Mesenchymal stem cell (in vitro differentiated cells and primary cell): ENCODE measurements at regions not wholly inside any gene's neighbourhood (a gene's known extent, or its start where the extent isn't known, plus 50 kb on each side); places are given as distances from the start of the nearest gene placed in this dataset.

Source experiments
- DNase-seq: peaks from one replicate; pipeline ENCODE4 v3.0.0-alpha.2; 2013
- H2AFZ ChIP-seq: one replicate; pipeline ENCODE4 v1.6.1; 2013; ENCODE audit warnings: low read depth, mild to moderate bottlenecking, control low read depth, inconsistent platforms, low read length, moderate library complexity
- H2AK5ac ChIP-seq: 2 replicates; pipeline ENCODE4 v1.6.1; 2013; ENCODE audit warnings: low read length, moderate library complexity, mild to moderate bottlenecking, inconsistent platforms; ENCODE audit not compliant: severe bottlenecking
- H2BK120ac ChIP-seq: one replicate; pipeline ENCODE4 v1.6.1; 2013; ENCODE audit warnings: low read depth, mild to moderate bottlenecking, inconsistent platforms, low read length, moderate library complexity
- H2BK12ac ChIP-seq, 2 experiments: one replicate each; pipeline ENCODE4 v1.6.1; 2013; ENCODE audit warnings: inconsistent platforms in 2 of 2, low read length in 2 of 2, mild to moderate bottlenecking in 2 of 2, moderate library complexity in 2 of 2, control low read depth in 1 of 2
- H2BK15ac ChIP-seq: one replicate; pipeline ENCODE4 v1.6.1; 2013; ENCODE audit warnings: mild to moderate bottlenecking, low read depth, inconsistent platforms; ENCODE audit not compliant: poor library complexity, severe bottlenecking
- H2BK5ac ChIP-seq: 2 replicates; pipeline ENCODE4 v1.6.1; 2013; ENCODE audit warnings: low read depth, mild to moderate bottlenecking, low read length, control low read depth, inconsistent platforms; ENCODE audit not compliant: poor library complexity, severe bottlenecking
- H3K14ac ChIP-seq, 2 experiments: one replicate each; pipeline ENCODE4 v1.6.1; 2013; ENCODE audit warnings: inconsistent platforms in 2 of 2, low read length in 2 of 2, control low read depth in 1 of 2, mild to moderate bottlenecking in 1 of 2, moderate library complexity in 1 of 2
- H3K18ac ChIP-seq, 2 experiments: one replicate each; pipeline ENCODE4 v1.6.1; 2013; ENCODE audit warnings: inconsistent platforms in 2 of 2, low read length in 2 of 2, control low read depth in 1 of 2, low read depth in 1 of 2, mild to moderate bottlenecking in 1 of 2
- H3K23ac ChIP-seq, 2 experiments: one replicate each; pipeline ENCODE4 v1.6.1; 2013; ENCODE audit warnings: inconsistent platforms in 2 of 2, low read length in 2 of 2, mild to moderate bottlenecking in 2 of 2, moderate library complexity in 2 of 2, control low read depth in 1 of 2
- H3K27ac ChIP-seq: 2 replicates; pipeline ENCODE4 v1.5.1; 2013; ENCODE audit warnings: mild to moderate bottlenecking, moderate library complexity, low read length, control low read depth, inconsistent platforms; ENCODE audit not compliant: poor library complexity, severe bottlenecking
- H3K27me3 ChIP-seq, 2 experiments: 2 replicates each; pipeline versions ENCODE4 v1.6.1 to v1.7.0; 2013; ENCODE audit warnings: low read length in 2 of 2, mild to moderate bottlenecking in 2 of 2, moderate library complexity in 2 of 2, control low read depth in 1 of 2, inconsistent platforms in 1 of 2; ENCODE audit not compliant: control insufficient read depth in 1 of 2, insufficient read depth in 1 of 2
- H3K36me3 ChIP-seq, 2 experiments: 2 replicates each; pipeline versions ENCODE4 v1.6.1 to v1.7.0; 2013; ENCODE audit warnings: low read length in 2 of 2, control low read depth in 1 of 2, inconsistent platforms in 1 of 2, low read depth in 1 of 2, mild to moderate bottlenecking in 1 of 2; ENCODE audit not compliant: insufficient read depth in 2 of 2, control insufficient read depth in 1 of 2
- H3K4ac ChIP-seq, 2 experiments: one replicate each; pipeline ENCODE4 v1.6.1; 2013; ENCODE audit warnings: inconsistent platforms in 2 of 2, low read length in 2 of 2, mild to moderate bottlenecking in 2 of 2, moderate library complexity in 2 of 2, control low read depth in 1 of 2, low read depth in 1 of 2
- H3K4me1 ChIP-seq: 2 replicates; pipeline ENCODE4 v1.6.1; 2013; ENCODE audit warnings: low read depth, low read length, control low read depth; ENCODE audit not compliant: control insufficient read depth, insufficient read depth
- H3K4me2 ChIP-seq: 2 replicates; pipeline ENCODE4 v1.6.1; 2013; ENCODE audit warnings: low read length, mild to moderate bottlenecking, inconsistent platforms; ENCODE audit not compliant: poor library complexity, severe bottlenecking
- H3K4me3 ChIP-seq, 2 experiments: 2 replicates each; pipeline versions ENCODE4 v1.5.1 to v1.7.0; 2013; ENCODE audit warnings: low read length in 2 of 2, mild to moderate bottlenecking in 2 of 2, control low read depth in 1 of 2, low read depth in 1 of 2; ENCODE audit not compliant: insufficient read depth in 1 of 2
- H3K79me1 ChIP-seq: replicated peaks from 2 replicates; pipeline ENCODE4 v1.6.1; 2013; ENCODE audit warnings: mild to moderate bottlenecking, control low read depth, low read length, inconsistent platforms; ENCODE audit not compliant: poor library complexity, severe bottlenecking
- H3K9ac ChIP-seq: 2 replicates; pipeline ENCODE4 v1.7.0; 2013; ENCODE audit warnings: mild to moderate bottlenecking, low read length, moderate library complexity
- H3K9me3 ChIP-seq: 2 replicates; pipeline ENCODE4 v1.7.0; 2013; ENCODE audit warnings: mild to moderate bottlenecking, low read length; ENCODE audit not compliant: control insufficient read depth
- H4K8ac ChIP-seq: one replicate; pipeline ENCODE4 v1.6.1; 2013; ENCODE audit warnings: inconsistent platforms, mild to moderate bottlenecking, low read length, moderate library complexity
- H4K91ac ChIP-seq: one replicate; pipeline ENCODE4 v1.6.1; 2013; ENCODE audit warnings: mild to moderate bottlenecking, low read length, inconsistent platforms
- WGBS: methylation state at CpG from one replicate; pipeline ENCODE4 v1.1.7; 2013; ENCODE audit warnings: mixed read lengths; 5-methylcytosine and 5-hydroxymethylcytosine counted together

DNA sequence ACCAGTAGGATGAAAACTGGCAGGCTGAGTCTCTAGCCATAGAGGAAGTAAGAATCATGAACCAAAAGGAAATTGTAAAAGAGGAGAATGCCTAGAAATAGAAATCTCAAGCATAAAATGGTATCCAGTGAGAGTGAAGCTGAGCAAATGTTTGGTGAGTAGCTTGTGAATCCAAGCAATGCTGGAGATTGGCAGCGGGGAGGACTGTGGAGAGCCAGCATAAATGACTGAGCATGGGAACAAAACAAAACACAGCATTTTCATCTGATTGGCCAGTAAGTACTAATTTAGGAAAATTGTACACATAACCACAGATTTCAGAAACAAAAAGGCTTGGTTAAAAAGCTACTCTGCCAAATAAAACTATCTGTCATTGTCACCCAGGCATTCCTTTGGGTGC lies 390.0 kb downstream of the STK39 start:
- WGBS = 100% methylated on average over 1 of the region's 1 CpG
- Histone ChIP-seq H3K23ac (no peak overlapping the region), H3K27me3 (no peaks in the 10 kb centered on the region), H3K27ac (no peak overlapping the region), H3K18ac (no peak overlapping the region), H4K91ac (no peak overlapping the region), H2AK5ac (no peak overlapping the region), H3K4me1 (peaks cover 3% of the 10 kb centered on the region), H2AFZ (no peak overlapping the region), H3K4me3 (no peak overlapping the region), H4K8ac (no peak overlapping the region), H3K14ac (no peak overlapping the region), H3K9me3 (no peaks in the 10 kb centered on the region), H2BK120ac (no peak overlapping the region), H3K9ac (no peak overlapping the region), H2BK15ac (no peak overlapping the region), H2BK12ac (no peak overlapping the region), H3K4ac (no peak overlapping the region), H2BK5ac (no peak overlapping the region), H3K36me3 (no peaks in the 10 kb centered on the region), H3K4me2 (no peak overlapping the region), H3K79me1 (no peaks in the 10 kb centered on the region)
- DNase-seq = no peak

DNA sequence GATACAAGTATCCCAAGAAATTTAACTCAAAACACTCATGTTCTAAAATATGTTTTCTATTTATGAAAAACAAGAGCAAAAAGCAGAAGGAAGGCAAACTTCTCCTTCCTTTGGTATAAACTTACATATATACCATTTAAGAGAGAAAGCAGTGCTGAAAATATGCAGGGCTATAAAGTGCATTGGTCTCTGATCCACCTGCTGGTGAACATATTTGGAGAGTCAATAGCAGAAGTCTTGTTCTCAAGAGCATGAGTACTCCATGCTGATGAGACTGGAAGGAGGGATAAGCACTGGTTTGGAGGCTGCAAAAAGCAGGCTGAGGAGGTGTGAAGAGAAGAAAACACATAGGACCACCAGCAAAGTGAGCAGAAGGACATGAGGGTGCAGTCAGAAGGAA lies 391.2 kb downstream of the STK39 start:
- Histone ChIP-seq H4K91ac (no peak overlapping the region), H3K79me1 (no peaks in the 10 kb centered on the region), H3K36me3 (no peaks in the 10 kb centered on the region), H3K14ac (no peak overlapping the region), H3K4me3 (no peak overlapping the region), H3K27ac (no peak overlapping the region), H3K9ac (no peak overlapping the region), H3K4me1 (no peaks in the 10 kb centered on the region), H2AK5ac (no peak overlapping the region), H2BK15ac (no peak overlapping the region), H3K9me3 (no peaks in the 10 kb centered on the region), H2BK12ac (no peak overlapping the region), H3K18ac (no peak overlapping the region), H2AFZ (no peak overlapping the region), H3K4ac (no peak overlapping the region), H2BK5ac (no peak overlapping the region), H4K8ac (no peak overlapping the region), H3K23ac (no peak overlapping the region), H3K4me2 (no peak overlapping the region), H3K27me3 (no peaks in the 10 kb centered on the region), H2BK120ac (no peak overlapping the region)
- DNase-seq = no peak

DNA sequence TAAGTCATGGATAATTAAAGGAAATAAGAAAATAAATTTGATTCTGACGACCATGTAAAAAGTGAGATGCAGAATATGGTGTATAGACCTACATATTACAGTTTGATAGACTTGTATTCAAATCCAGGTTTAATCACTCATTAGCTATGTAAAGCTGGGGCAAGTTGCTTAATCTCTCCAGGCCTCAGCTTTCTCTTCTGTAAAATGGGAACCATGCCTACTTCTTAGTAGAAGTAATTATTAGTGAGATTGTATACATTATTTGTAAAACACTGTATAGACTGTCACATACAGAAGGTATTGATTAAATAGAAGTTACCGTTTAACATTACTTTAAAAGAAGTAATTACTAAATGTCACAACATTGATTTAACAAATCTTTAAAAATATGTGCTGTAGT lies 392.2 kb downstream of the STK39 start:
- no peak for DNase-seq
- Histone ChIP-seq H3K79me1 (no peaks in the 10 kb centered on the region), H2BK15ac (no peak overlapping the region), H3K36me3 (no peaks in the 10 kb centered on the region), H3K18ac (no peak overlapping the region), H3K27me3 (no peaks in the 10 kb centered on the region), H2BK120ac (no peak overlapping the region), H4K91ac (no peak overlapping the region), H3K9me3 (peaks cover 4% of the 10 kb centered on the region), H3K4me3 (no peak overlapping the region), H3K4ac (no peak overlapping the region), H3K4me2 (no peak overlapping the region), H3K14ac (no peak overlapping the region), H2AK5ac (no peak overlapping the region), H3K9ac (no peak overlapping the region), H3K4me1 (no peaks in the 10 kb centered on the region), H4K8ac (no peak overlapping the region), H3K27ac (no peak overlapping the region), H3K23ac (no peak overlapping the region), H2BK5ac (no peak overlapping the region), H2BK12ac (no peak overlapping the region), H2AFZ (no peak overlapping the region)
- no CpG with 5 or more reads among the region's 2 CpGs for WGBS

DNA sequence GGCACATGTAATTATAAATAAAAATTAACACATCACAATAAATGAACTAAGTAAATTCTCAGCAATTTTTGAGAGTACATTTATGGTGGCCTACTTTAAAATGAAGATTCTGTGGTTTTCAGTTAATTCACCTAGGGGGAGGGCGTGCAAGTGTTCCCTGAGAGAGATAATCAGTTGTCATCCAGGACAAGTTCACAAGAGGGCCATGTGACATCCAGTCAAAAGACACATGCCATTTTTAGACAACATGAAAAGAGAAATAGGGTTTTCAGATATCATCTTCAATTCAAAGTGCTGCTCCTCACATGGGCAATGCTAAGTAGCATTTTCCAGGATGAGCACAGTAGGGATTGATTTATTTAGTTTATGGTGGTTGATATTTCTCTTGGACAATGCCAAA lies 393.7 kb downstream of the STK39 start:
- Histone ChIP-seq H4K91ac (no peak overlapping the region), H3K9me3 (peaks cover 5% of the 10 kb centered on the region), H3K27ac (no peak overlapping the region), H2BK12ac (no peak overlapping the region), H3K36me3 (no peaks in the 10 kb centered on the region), H3K4me3 (no peak overlapping the region), H3K14ac (no peak overlapping the region), H3K4me1 (no peaks in the 10 kb centered on the region), H3K4ac (no peak overlapping the region), H3K9ac (no peak overlapping the region), H3K27me3 (no peaks in the 10 kb centered on the region), H2BK5ac (no peak overlapping the region), H2AK5ac (no peak overlapping the region), H2BK120ac (no peak overlapping the region), H3K79me1 (no peaks in the 10 kb centered on the region), H2BK15ac (no peak overlapping the region), H3K23ac (no peak overlapping the region), H3K4me2 (no peak overlapping the region), H3K18ac (no peak overlapping the region), H4K8ac (no peak overlapping the region), H2AFZ (no peak overlapping the region)
- WGBS = 92% methylated on average over 1 of the region's 1 CpG
- no peak for DNase-seq
